Endothelial cell of umbilical vein (primary cell): ENCODE measurements at regions not wholly inside any gene's neighbourhood (a gene's known extent, or its start where the extent isn't known, plus 50 kb on each side); places are given as distances from the start of the nearest gene placed in this dataset.

Experiments
- BruUV-seq: library from RNA; stranded (reverse); fragments of 400-500 nt; replicated peaks from 2 replicates; lab custom pipeline; 2021; lab: Mats Ljungman, UMichigan
- CTCF ChIA-PET: fragments of 300-600, 350-600 bp; sonication (Branson Sonifier 250); formaldehyde crosslinking; loops from one replicate; lab custom pipeline; 2021; ENCODE audit warnings: antibody characterized with exemption, inconsistent platforms; lab: Charles Lee
- POLR2A ChIA-PET: fragments of 300-600, 350-600 bp; sonication (Branson Sonifier 250); formaldehyde crosslinking; loops from one replicate; lab custom pipeline; 2021; ENCODE audit warnings: antibody characterized with exemption, inconsistent platforms; lab: Charles Lee
- DNase-seq: peaks from one replicate; pipeline ENCODE4 v3.0.0-alpha.2; 2011; ENCODE audit warnings: low read depth, low spot score
- FAIRE-seq: peaks from 2 replicates; lab custom pipeline; 2011; peaks lifted over from hg19 to GRCh38; lab: Jason Lieb, UNC
- H2AFZ ChIP-seq: 2 replicates; pipeline ENCODE4 v1.6.0; 2012; ENCODE audit warnings: low read depth, low read length, control low read depth, inconsistent platforms
- H3K27ac ChIP-seq: 2 replicates; pipeline ENCODE4 v1.5.1; 2011; ENCODE audit warnings: low read depth, mild to moderate bottlenecking, control low read depth, low read length, moderate library complexity; ENCODE audit not compliant: insufficient read depth
- H3K27me3 ChIP-seq, 2 experiments: 2 replicates each; pipeline versions ENCODE4 v1.6.0 to v1.6.1; 2011; ENCODE audit warnings: low read length in 2 of 2, mixed read lengths in 1 of 2; ENCODE audit not compliant: control insufficient read depth in 2 of 2, insufficient read depth in 2 of 2
- H3K36me3 ChIP-seq, 2 experiments: 2 replicates in 1 of 2; 3 replicates in 1 of 2; pipeline ENCODE4 v1.5.1; 2011; ENCODE audit warnings: low read length in 2 of 2, mild to moderate bottlenecking in 1 of 2, moderate library complexity in 1 of 2; ENCODE audit not compliant: control insufficient read depth in 2 of 2, insufficient read depth in 2 of 2; ENCODE audit errors: extremely low read depth in 1 of 2
- H3K4me1 ChIP-seq: 3 replicates; pipeline ENCODE4 v1.5.1; 2011; ENCODE audit warnings: mild to moderate bottlenecking, low read length; ENCODE audit not compliant: control insufficient read depth, insufficient read depth; ENCODE audit errors: extremely low read depth
- H3K4me2 ChIP-seq: 2 replicates; pipeline ENCODE4 v1.6.1; 2011; ENCODE audit warnings: low read length, control low read depth, mixed read lengths; ENCODE audit not compliant: insufficient read depth
- H3K4me3 ChIP-seq, 3 experiments: fragments of 200-600 bp in 1 of 3; sonication (generic), shearing (Covaris generic) in 1 of 3; replicated peaks in 1 of 3; 2 replicates each; pipeline ENCODE4 v1.5.1; 2011 to 2016; ENCODE audit warnings: control low read depth in 3 of 3, low read length in 3 of 3, mild to moderate bottlenecking in 2 of 3, inconsistent platforms in 1 of 3, low read depth in 1 of 3, moderate library complexity in 1 of 3; ENCODE audit not compliant: insufficient read depth in 1 of 3
- H3K79me2 ChIP-seq: 2 replicates; pipeline ENCODE4 v1.6.0; 2012; ENCODE audit warnings: low read length, inconsistent platforms; ENCODE audit not compliant: control insufficient read depth, insufficient read depth
- H3K9ac ChIP-seq: replicated peaks from 2 replicates; pipeline ENCODE3; 2011; ENCODE audit warnings: low read length, control low read depth; ENCODE audit not compliant: insufficient read depth; ENCODE audit errors: extremely low read depth
- H3K9me1 ChIP-seq: replicated peaks from 3 replicates; pipeline ENCODE4 v1.6.0; 2011; ENCODE audit warnings: mild to moderate bottlenecking, low read length; ENCODE audit not compliant: control insufficient read depth, insufficient read depth; ENCODE audit errors: extremely low read depth
- H3K9me3 ChIP-seq: replicated peaks from 2 replicates; pipeline ENCODE4 v1.5.1; 2012; ENCODE audit warnings: low read length, inconsistent platforms; ENCODE audit not compliant: control insufficient read depth, insufficient read depth
- H4K20me1 ChIP-seq: replicated peaks from 2 replicates; pipeline ENCODE3; 2011; ENCODE audit warnings: mild to moderate bottlenecking, low read length; ENCODE audit not compliant: control insufficient read depth, insufficient read depth; ENCODE audit errors: extremely low read depth
- EZH2 ChIP-seq: IDR thresholded peaks from 2 replicates; pipeline ENCODE4 v1.6.1; 2012; ENCODE audit warnings: borderline replicate concordance, low read depth, mild to moderate bottlenecking, moderate library complexity, low read length, inconsistent platforms; ENCODE audit not compliant: severe bottlenecking
- FOS ChIP-seq: IDR thresholded peaks from 2 replicates; pipeline ENCODE4 v1.6.1; 2011; ENCODE audit warnings: mild to moderate bottlenecking, low read length, moderate library complexity, borderline replicate concordance; ENCODE audit not compliant: insufficient read depth
- GATA2 ChIP-seq: IDR thresholded peaks from 2 replicates; pipeline ENCODE4 v1.7.0; 2011; ENCODE audit warnings: low read depth, mild to moderate bottlenecking, moderate library complexity, mixed read lengths, low read length; ENCODE audit not compliant: insufficient read length, insufficient read depth
- JUN ChIP-seq: IDR thresholded peaks from 2 replicates; pipeline ENCODE4 v1.6.1; 2011; ENCODE audit warnings: borderline replicate concordance, low read depth; ENCODE audit not compliant: insufficient read length, insufficient read depth
- MYC ChIP-seq: IDR thresholded peaks from one replicate; pipeline ENCODE4 v1.6.1; 2011; ENCODE audit warnings: mild to moderate bottlenecking, low read depth, low read length
- POLR2A ChIP-seq: IDR thresholded peaks from 2 replicates; pipeline ENCODE4 v1.6.1; 2012; ENCODE audit warnings: low read depth, mild to moderate bottlenecking, control low read depth, low read length
- POLR2AphosphoS5 ChIP-seq: IDR thresholded peaks from 2 replicates; pipeline ENCODE4 v1.6.1; 2012; ENCODE audit warnings: low read depth, mild to moderate bottlenecking, control low read depth, low read length, moderate library complexity; ENCODE audit not compliant: insufficient read depth
- dilution Hi-C: fragments of 300-500 bp; cut with MboI; formaldehyde crosslinking; loops from one replicate; pipeline ENCODE4 v1.15.0; 2019; ENCODE audit warnings: low sequenced_read_pairs; ENCODE audit not compliant: extremely low pct_ligation_motif_present
- intact Hi-C: fragments of 100-400 bp; cut with micrococcal nuclease; formaldehyde crosslinking; loops from one replicate; pipeline ENCODE4 v1.10.0; 2022
- TF ChIP-seq, protein P1 (sequence below), 2 donors: IDR thresholded peaks; 1 replicate in 1 of 2; 2 replicates in 1 of 2; pipeline ENCODE4 v1.5.1; 2011; ENCODE audit warnings: low read length in 2 of 2, mild to moderate bottlenecking in 2 of 2, moderate library complexity in 2 of 2, control low read depth in 1 of 2, inconsistent platforms in 1 of 2, low read depth in 1 of 2; ENCODE audit not compliant: insufficient read depth in 1 of 2; ENCODE audit errors: extremely low read depth in 1 of 2
- TF ChIP-seq, protein P2 (sequence below): IDR thresholded peaks from 2 replicates; pipeline ENCODE4 v1.6.1; 2011; ENCODE audit not compliant: insufficient read depth, insufficient read length

DNA sequence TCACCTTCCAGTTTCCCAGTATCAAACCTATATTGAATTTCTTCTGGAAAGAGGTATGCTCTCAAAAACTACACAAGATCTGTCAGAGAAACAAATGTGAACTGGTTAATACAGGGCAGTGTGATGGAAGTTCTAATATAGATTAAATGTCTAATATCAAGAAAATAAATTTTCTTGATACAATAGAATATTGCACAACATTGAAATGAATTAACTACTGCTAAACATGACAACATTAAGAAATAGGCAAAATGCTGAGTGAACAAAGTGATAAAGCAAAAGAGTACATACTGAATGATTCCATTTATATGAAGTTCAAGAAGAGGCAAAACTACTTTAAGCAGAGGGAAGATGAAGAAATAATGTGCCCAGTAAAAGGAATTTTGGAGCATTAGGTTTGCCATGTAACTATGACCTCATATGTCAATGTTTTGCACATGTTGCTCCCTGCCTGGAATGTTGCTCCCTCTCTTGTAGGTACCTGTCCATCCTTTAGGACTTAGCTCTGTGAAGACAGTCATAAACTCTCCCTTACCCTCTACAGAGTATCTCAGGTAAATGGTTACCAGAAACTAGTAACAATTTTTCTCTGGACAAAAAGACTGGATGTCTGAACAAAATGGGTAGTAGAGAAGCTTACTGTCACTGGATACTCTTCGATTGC is 339.0 kb downstream of the RAD51AP2 start:
- H3K4me1 ChIP-seq: no peaks in the 10 kb centered on the region
- no peak overlapping the region for H2AFZ ChIP-seq
- no peak for FAIRE-seq
- POLR2A ChIA-PET: no interaction called here
- H3K4me3 ChIP-seq: no peak overlapping the region
- TF ChIP-seq GATA2: no peak
- no peak for TF ChIP-seq FOS
- TF ChIP-seq POLR2AphosphoS5: no peak
- no TSS peak for BruUV-seq
- H3K27me3 ChIP-seq: no peaks in the 10 kb centered on the region
- no peak overlapping the region for H3K4me2 ChIP-seq
- CTCF ChIA-PET: no interaction called here
- H3K9me1 ChIP-seq: no peaks in the 10 kb centered on the region
- H3K79me2 ChIP-seq: no peaks in the 10 kb centered on the region
- H3K9ac ChIP-seq: no peak overlapping the region
- no peak overlapping the region for H3K27ac ChIP-seq
- H3K36me3 ChIP-seq: no peaks in the 10 kb centered on the region
- dilution Hi-C loops: no loop called here
- no peak for DNase-seq
- no peaks in the 10 kb centered on the region for H4K20me1 ChIP-seq
- no peaks in the 10 kb centered on the region for H3K9me3 ChIP-seq
- intact Hi-C loops: no loop called here

DNA sequence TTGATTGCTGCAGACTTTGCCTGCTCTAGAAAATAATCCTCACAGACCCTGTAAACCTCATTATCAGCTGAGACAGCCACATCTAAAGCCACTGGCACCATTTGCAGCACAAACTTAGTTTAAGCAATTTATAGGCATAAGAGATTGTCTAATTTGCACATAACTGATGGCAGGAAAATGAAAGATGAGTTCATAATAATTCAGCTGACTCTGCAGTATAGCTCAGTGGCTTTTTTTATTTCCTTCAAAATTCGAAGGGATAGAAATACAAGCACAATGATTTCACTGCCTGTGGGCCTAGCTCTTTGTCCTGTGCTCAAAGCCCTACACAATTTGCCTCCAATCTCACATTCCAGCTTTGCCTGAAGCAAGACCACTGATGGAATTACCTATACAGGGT is 341.2 kb downstream of the RAD51AP2 start:
- Histone ChIP-seq H3K4me3 (no peak overlapping the region), H3K9me3 (no peaks in the 10 kb centered on the region), H3K79me2 (no peaks in the 10 kb centered on the region), H4K20me1 (no peaks in the 10 kb centered on the region), H3K27me3 (no peaks in the 10 kb centered on the region), H3K9ac (no peak overlapping the region), H3K4me1 (no peaks in the 10 kb centered on the region), H3K4me2 (no peak overlapping the region), H3K27ac (no peak overlapping the region), H3K9me1 (no peaks in the 10 kb centered on the region), H2AFZ (no peak overlapping the region), H3K36me3 (no peaks in the 10 kb centered on the region)
- ChIA-PET POLR2A (no interaction called here), CTCF (no interaction called here)
- no peak for FAIRE-seq
- DNase-seq: no peak
- no TSS peak for BruUV-seq
- intact Hi-C loops (no loop called here), dilution Hi-C loops (no loop called here)
- no peak for TF ChIP-seq POLR2A
- TF ChIP-seq, protein P1, sequence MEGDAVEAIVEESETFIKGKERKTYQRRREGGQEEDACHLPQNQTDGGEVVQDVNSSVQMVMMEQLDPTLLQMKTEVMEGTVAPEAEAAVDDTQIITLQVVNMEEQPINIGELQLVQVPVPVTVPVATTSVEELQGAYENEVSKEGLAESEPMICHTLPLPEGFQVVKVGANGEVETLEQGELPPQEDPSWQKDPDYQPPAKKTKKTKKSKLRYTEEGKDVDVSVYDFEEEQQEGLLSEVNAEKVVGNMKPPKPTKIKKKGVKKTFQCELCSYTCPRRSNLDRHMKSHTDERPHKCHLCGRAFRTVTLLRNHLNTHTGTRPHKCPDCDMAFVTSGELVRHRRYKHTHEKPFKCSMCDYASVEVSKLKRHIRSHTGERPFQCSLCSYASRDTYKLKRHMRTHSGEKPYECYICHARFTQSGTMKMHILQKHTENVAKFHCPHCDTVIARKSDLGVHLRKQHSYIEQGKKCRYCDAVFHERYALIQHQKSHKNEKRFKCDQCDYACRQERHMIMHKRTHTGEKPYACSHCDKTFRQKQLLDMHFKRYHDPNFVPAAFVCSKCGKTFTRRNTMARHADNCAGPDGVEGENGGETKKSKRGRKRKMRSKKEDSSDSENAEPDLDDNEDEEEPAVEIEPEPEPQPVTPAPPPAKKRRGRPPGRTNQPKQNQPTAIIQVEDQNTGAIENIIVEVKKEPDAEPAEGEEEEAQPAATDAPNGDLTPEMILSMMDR (IDR thresholded peaks at IDR 0.05; ENCODE audit: extremely low read depth in 1 of 2, insufficient read depth in 1 of 2, low read depth in 1 of 2, low read length in 2 of 2): no peak
- TF ChIP-seq FOS: no peak
- TF ChIP-seq JUN: no peak
- no peak for TF ChIP-seq GATA2
- TF ChIP-seq EZH2: no peak
- TF ChIP-seq POLR2AphosphoS5: no peak
- no peak for TF ChIP-seq MYC
- TF ChIP-seq, protein P2, sequence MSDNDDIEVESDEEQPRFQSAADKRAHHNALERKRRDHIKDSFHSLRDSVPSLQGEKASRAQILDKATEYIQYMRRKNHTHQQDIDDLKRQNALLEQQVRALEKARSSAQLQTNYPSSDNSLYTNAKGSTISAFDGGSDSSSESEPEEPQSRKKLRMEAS: no peak
